ENCODE measurements at regions not wholly inside any gene's neighbourhood (a gene's known extent, or its start where the extent isn't known, plus 50 kb on each side); places are given as distances from the start of the nearest gene placed in this dataset.

GRCh38 chr6:121581327-121581726 is 145.9 kb downstream of the GJA1 start:
- TF ChIP-seq MBD4 (IDR thresholded peaks at IDR 0.05; ENCODE audit: borderline replicate concordance, low read length) (no peak), CTCF (CRISPR knock-in tag; IDR thresholded peaks at IDR 0.05) (no peak), NR2F1 (CRISPR knock-in tag; IDR thresholded peaks at IDR 0.05) (no peak), ZNF460 (CRISPR knock-in tag; IDR thresholded peaks at IDR 0.05; ENCODE audit: borderline replicate concordance) (no peak)
